Stomach (tissue), 4 donors: ENCODE measurements at regions not wholly inside any gene's neighbourhood (a gene's known extent, or its start where the extent isn't known, plus 50 kb on each side); places are given as distances from the start of the nearest gene placed in this dataset.

ENCODE experiments used
- CTCF ChIP-seq, 7 experiments: fragments of 450-650 bp in 4 of 7; fragments of 200-600 bp in 3 of 7; sonication (generic) in 3 of 7; IDR thresholded peaks; one replicate each; pipeline ENCODE4 v1.5.1; 2016 to 2019; ENCODE audit warnings: antibody characterized with exemption in 7 of 7, control low read depth in 2 of 7, mild to moderate bottlenecking in 1 of 7
- POLR2A ChIP-seq, 4 donors: fragments of 450-650 bp; IDR thresholded peaks; one replicate each; pipeline ENCODE4 v1.6.1; 2016; ENCODE audit warnings: antibody characterized with exemption in 4 of 4, control low read depth in 2 of 4, mild to moderate bottlenecking in 1 of 4, moderate library complexity in 1 of 4
- POLR2AphosphoS5 ChIP-seq, 3 donors: sonication (generic); formaldehyde crosslinking; IDR thresholded peaks; one replicate each; pipeline ENCODE4 v1.6.1; 2016; ENCODE audit warnings: antibody characterized with exemption in 3 of 3

DNA sequence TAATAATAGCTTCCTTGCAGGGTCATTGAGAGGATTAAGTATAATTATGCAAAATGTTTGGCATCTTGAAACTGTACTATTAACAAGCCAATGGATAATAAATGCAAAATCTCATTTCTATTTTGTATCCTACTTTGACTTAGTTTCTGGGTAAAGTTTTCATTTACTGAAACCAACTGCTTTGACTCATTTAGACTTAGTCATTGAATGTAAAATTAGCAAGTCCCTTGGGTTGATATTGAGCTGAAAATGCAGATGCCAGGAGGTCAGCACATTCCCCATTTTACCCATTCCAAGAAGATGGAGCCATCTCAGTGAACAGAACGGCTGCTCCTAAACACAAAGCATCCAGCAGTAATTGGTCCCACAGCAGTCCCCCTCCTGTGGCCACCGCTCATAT lies 74.7 kb upstream of the GATB start:
- TF ChIP-seq POLR2A (IDR thresholded peaks at IDR 0.05) (no peak), CTCF (IDR thresholded peaks at IDR 0.05) (no peak), POLR2AphosphoS5 (IDR thresholded peaks at IDR 0.05) (no peak)
